ENCODE measurements at regions not wholly inside any gene's neighbourhood (a gene's known extent, or its start where the extent isn't known, plus 50 kb on each side); places are given as distances from the start of the nearest gene placed in this dataset.

- TF ChIP-seq CTCF (IDR thresholded peaks at IDR 0.05) (no peak), POLR2A (IDR thresholded peaks at IDR 0.05) (no peak)
Measured at GRCh38 chr4:124044330-124044729, 647.7 kb downstream of the SPRY1 start.
